ENCODE measurements at regions not wholly inside any gene's neighbourhood (a gene's known extent, or its start where the extent isn't known, plus 50 kb on each side); places are given as distances from the start of the nearest gene placed in this dataset.

DNA sequence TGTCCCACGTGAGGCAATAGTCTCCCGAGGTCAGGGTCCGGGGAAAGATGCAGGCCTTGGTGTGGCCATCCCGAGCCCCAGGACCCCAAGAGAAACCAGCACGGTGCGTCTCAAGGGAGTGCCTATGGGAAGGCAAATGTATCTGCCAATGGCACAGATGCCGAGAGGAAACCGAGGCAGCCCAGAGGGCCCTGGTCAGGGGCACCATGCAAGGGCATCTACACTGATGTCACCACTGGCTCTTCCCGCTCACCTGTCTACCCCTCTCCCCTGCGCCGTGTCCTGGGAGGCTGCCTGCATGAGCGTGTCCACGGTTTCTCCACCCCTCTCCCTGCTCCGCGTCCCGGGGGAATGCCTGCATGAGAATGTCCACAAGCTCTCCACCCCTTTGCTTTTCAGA, 1318.8 kb downstream of the TBC1D22A start:
- TF ChIP-seq, protein P1, sequence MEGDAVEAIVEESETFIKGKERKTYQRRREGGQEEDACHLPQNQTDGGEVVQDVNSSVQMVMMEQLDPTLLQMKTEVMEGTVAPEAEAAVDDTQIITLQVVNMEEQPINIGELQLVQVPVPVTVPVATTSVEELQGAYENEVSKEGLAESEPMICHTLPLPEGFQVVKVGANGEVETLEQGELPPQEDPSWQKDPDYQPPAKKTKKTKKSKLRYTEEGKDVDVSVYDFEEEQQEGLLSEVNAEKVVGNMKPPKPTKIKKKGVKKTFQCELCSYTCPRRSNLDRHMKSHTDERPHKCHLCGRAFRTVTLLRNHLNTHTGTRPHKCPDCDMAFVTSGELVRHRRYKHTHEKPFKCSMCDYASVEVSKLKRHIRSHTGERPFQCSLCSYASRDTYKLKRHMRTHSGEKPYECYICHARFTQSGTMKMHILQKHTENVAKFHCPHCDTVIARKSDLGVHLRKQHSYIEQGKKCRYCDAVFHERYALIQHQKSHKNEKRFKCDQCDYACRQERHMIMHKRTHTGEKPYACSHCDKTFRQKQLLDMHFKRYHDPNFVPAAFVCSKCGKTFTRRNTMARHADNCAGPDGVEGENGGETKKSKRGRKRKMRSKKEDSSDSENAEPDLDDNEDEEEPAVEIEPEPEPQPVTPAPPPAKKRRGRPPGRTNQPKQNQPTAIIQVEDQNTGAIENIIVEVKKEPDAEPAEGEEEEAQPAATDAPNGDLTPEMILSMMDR (IDR thresholded peaks at IDR 0.05; ENCODE audit: low read depth, low read length) = no peak
- DNase-seq (ENCODE audit: extremely low read depth, low read depth) = no peak

DNA sequence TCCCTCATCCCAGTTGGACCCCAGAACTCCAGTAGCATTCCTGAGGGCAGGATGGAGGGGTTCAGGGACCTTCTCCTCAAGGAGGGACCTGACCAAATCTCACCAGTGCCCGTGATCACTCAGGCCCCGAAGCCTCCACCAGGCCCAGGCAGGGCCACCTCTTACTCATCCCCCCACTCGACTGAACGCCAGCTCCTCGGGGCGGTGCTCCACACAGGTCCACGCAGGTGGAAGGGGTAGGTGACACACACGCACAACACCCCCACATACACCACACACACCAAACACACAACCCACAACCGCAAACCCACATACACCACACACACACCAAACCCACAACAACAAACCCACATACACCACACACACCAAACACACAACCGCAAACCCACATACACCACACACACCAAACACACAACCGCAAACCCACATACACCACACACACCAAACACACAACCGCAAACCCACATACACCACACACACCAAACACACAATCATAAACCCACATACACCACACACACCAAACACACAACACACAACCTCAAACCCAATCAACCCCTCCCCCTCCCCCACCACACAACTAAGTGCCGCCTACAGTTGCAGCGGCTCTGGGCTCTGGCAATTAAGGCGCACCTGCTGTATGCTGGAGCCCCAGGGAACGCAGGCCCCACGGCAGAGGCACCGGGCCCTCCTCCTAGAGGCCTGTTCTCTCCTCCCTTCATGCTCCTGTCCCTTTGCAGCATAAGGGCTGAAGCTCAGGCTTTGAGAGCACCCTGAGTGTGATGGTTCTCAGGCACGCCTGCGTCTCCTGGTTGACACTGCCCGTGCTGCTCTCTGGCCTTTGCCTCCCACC, 1318.1 kb downstream of the TBC1D22A start:
- DNase-seq (ENCODE audit: extremely low read depth, low read depth) = no peak
- TF ChIP-seq, protein P1 (IDR thresholded peaks at IDR 0.05; ENCODE audit: low read depth, low read length) = no peak

DNA sequence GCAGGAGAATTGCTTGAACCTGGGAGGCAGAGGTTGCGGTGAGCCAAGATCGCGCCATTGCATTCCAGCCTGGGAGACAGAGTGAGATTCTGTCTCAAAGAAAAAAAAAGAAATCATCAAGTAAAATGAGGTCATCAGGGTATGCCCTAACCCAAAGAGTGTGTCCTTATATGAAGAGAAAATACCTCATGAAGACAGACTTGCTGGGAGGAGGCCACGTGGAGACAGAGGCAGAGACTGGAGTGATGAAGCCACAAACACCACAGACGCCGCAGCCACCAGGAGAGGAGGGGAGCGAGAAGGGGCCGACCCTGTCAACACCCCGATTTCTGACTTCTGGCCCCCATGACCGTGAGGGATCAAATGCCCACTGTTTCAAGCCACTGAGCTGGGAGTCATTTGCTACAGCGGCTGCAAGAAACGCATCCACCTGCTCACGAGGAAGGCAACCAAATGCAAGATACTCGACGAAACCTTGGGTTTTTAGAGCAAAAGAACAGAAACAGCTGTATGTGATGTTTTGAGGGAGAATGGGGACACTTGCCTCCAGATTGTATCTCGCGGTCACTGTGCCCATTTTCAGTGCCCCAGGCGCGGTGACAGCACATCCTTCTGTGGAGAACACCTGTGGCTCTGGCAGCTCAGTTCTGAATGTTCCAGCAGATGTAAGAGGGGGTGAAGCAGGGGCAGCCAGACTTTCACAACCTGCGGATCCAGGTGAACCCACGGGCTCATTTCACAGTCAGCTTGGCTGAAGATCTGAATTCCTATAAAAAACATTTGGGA, 1317.2 kb downstream of the TBC1D22A start:
- DNase-seq (ENCODE audit: extremely low read depth, low read depth) = no peak
- TF ChIP-seq, protein P1 (IDR thresholded peaks at IDR 0.05; ENCODE audit: low read depth, low read length) = no peak

DNA sequence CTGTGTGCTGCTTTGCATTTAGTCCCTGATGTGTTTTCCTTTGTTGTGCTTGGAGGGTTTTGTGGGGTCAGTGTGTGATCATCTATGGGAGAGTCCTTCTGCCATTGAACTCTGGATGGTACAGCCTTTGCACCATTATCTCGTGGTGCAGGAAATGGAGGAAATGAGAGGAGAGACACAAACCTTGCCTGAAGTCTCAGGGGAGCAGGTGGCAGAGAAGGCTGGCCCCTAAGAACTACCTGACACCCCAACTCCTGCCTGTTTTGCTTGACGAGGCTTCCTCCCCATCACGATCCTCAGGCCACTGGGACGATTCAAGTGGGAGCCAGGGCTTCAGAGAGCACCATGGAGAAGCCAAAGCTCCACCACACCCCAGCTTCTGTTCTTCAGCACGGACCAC, 1316.4 kb downstream of the TBC1D22A start:
- TF ChIP-seq, protein P1 (IDR thresholded peaks at IDR 0.05; ENCODE audit: low read depth, low read length) = no peak
- DNase-seq (ENCODE audit: extremely low read depth, low read depth) = no peak

DNA sequence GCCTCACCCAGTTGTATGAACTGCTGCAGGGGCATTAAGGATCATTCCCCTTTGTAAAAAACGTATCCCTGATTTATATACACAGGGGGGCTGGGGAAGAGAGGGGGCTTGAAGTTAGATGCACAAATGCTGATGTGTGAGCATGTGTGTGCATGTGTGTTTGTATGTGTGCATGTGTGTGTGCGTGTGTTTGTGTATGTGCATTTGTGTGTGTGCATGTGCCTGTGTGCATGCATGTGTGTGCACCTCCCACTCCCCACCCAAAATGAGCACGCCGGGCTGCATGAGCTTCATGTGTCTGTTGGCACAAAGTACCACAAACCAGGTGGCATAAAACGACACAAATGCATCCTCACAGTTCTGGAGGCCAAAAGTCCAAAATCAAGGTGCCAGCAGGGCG, 1315.2 kb downstream of the TBC1D22A start:
- TF ChIP-seq, protein P1 (IDR thresholded peaks at IDR 0.05; ENCODE audit: low read depth, low read length) = no peak
- no peak for DNase-seq (ENCODE audit: extremely low read depth, low read depth)

DNA sequence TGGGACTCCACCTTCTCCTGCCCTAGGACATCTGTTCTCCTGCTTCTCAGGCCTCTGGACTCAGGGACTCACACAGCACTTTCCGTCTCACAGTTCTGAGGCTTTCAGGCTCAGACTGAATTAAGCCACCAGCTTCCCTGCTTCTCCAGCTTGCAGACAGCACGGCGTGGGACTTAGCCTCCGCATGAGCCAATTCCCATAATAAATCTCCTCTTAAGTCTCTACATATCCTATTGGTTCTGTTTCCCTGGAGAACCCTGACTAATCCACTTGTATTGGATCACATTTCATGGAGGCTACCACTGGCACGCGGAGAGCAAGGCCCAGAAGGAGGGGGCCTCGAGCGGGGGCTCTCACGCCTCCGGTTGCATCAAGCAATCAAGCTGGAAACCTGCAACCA, 1313.6 kb downstream of the TBC1D22A start:
- no peak for DNase-seq (ENCODE audit: extremely low read depth, low read depth)
- TF ChIP-seq, protein P1 (IDR thresholded peaks at IDR 0.05; ENCODE audit: low read depth, low read length) = no peak

DNA sequence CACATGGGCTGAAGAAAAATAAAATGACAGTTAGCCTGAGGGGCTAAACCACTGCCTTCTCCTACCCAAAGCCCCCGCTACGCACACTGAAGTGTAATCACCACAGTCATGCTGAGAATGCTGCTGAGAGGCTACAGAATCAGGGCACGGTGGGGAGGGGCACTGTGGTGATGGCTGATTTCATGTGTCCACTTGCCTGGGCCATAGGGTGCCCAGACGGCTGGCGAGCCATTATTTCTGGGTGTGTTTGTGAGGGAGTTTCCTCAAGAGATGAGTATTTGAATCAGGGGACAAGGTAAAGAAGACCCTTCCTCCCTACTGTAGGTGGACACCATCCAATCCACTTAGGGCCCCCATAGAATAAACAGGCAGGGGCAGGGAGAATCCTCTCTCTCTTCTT, 1313.2 kb downstream of the TBC1D22A start:
- TF ChIP-seq, protein P1 (IDR thresholded peaks at IDR 0.05; ENCODE audit: low read depth, low read length) = no peak
- no peak for DNase-seq (ENCODE audit: extremely low read depth, low read depth)
